ENCODE measurements at regions not wholly inside any gene's neighbourhood (a gene's known extent, or its start where the extent isn't known, plus 50 kb on each side); places are given as distances from the start of the nearest gene placed in this dataset.
A peak's percentile ranks its signal among the peaks of the same experiment; 100 is the strongest.
"Not testable (repeated sequence)": the region's sequence is repeated elsewhere in the genome, so short reads cannot be mapped to it uniquely, and the experiment has no call there.

DNA sequence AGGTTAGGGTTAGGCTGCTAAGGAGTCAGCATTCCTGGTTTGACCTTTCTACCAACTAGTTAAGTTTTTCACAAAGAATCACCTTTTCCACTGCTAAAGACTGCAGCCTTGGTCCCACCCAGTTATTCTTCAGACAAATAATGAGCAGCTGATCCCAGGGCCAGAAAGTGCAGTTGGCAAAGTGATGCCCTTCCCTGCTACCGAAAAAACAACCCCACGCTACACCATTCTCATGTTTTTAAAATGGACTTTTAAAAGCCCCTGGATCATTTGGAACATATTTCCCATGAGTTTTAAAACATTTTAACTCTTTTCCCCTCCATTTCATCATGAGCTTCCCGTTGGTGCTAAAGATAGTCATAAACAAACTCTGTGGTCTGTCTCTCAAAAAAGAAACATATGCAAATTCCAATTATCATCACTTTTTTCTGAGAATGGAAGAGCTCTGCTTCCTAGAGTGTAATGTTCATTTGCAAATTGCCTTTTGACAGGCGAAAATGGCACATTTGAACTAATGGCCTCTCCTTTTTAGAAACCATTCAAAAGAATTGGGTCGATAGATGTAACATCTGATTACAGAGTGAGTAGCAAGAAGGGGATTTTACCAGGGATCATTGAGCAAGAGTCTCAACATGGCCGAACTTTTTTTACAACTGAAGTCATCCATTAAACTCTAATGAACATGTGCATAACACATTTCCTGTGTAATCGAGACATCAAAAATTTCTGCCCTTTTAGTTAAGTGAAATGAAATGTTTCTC is 129.3 kb upstream of the RAP1B start:
- peak; percentile 84 for DNase-seq

- no peak for DNase-seq
Observed at GRCh38 chr12:68482014-68482413, 128.7 kb upstream of the RAP1B start.

DNA sequence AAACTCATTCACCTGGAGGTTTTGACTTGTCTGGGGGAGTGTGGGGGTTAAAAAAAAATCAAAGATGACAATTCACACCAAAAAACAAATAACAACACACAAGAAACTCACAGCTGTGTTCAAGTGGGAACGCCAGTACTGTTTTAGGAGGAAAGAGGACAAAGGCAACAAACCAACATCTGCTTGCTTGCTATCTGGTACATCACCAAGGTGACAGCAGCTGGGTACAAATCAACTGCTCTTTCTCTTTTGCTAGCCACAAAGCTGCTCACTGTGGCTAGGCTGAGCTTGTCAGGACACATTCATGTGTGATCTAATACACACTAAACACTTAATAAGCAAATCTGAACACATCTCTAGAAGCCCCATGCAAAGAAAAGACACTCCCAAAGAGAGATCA is 128.0 kb upstream of the RAP1B start:
- peak; percentile 69 for DNase-seq

DNA sequence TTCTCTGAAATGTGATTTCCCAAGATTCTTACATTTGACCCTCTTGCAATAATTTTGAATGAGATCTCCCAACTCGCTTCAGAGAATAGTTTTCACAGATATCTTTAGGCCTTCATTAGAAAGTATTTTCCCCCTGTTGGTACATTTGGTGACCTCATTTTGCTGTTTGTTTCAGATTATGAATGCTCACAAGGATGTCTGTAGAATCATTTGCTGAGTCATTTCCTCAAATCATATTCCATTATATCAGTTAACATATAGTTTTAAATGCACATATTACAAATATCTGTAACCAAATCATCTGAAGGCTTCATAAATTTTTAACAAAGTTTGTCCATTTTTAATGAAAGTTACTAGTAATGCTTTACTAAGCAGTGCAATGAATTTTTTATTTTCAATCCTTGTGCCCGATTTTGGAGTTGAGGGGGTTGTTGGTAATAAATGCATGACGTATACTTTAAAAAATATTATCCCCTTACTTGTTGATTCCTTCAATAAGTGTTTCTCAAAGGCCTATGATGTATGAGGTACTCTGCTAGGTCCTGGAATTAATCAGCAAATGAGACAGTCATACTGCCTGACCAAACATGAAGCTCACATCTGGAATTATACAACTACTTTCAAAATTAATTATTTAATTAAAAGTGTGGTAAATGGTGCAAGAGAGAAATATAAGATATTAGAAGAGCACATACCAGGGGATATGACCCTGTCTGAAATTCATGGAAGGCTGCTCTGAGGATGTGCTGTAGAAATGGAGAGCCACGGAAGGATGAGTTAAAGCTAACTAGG is 126.9 kb upstream of the RAP1B start:
- DNase-seq = peak; percentile 49

GRCh38 chr12:68484578-68484977 is 126.1 kb upstream of the RAP1B start:
- not testable (repeated sequence) for DNase-seq

GRCh38 chr12:68486449-68486848 is 124.2 kb upstream of the RAP1B start:
- not testable (repeated sequence) for DNase-seq

DNA sequence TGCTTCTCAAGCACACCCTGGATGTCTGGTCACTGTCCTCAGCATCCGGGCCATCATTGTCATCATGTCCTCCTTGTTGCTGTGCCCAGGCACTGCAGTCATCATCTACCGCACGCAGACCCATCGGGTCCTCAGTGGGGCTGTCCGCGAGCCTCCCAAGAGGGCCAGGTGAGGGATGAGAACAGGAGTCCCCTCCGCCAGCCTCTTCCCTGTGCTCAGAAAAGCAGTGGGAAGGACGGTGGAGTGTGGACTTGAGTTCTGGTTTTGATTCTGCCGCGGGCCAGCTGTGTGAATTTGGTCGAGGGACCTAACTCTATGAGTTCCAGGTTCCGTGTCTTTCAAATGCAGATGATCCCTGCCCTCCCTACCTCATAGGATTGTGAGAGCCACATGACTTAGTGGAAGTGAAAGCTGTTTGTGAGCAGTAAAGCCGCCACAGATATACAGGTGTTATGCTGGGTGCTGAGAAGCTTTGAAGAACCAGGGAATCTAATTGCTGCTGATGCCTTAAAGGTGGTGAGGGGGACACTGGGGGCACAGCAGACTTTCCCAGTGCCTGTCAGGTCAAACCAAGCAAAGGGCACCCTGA is 122.9 kb upstream of the RAP1B start:
- no peak for DNase-seq

GRCh38 chr12:68489273-68489672 is 121.4 kb upstream of the RAP1B start:
- no peak for DNase-seq

- DNase-seq = peak; percentile 19
Observed at GRCh38 chr12:68490476-68490875, 120.2 kb upstream of the RAP1B start.

DNA sequence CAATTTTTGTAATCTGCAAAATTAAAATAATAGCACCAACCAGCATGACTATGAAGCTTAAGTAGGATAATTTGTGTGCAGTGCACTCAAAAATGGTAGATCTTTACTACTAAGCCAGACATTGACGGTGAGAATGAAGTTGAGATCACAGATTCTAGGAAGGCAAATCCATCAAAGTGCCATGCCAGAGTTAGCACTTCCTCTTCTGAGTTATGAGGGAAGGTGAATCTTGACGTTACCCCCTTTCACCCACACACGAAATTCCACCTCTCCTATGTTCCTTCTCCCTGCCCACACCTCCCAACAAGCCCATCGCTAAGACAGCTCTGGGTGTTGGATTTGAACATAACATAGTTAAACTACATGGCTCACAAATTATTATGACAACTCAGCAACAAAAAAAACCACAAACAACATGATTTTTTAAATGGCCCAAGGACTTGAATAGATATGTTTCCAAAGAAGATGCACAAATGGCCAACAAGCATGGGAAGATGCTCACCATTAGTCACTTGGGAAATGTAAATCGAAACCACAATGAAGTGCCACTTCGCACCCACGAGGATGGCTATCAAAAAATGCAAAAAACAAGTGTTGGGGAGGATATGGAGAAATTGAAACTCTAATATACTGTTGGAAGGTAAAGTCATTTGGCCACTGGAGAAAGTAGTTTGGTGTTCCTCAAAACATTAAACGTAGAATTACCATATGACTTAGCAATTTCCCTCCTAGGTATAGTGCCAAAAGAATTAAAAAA is 119.3 kb upstream of the RAP1B start:
- peak; percentile 22 for DNase-seq

DNA sequence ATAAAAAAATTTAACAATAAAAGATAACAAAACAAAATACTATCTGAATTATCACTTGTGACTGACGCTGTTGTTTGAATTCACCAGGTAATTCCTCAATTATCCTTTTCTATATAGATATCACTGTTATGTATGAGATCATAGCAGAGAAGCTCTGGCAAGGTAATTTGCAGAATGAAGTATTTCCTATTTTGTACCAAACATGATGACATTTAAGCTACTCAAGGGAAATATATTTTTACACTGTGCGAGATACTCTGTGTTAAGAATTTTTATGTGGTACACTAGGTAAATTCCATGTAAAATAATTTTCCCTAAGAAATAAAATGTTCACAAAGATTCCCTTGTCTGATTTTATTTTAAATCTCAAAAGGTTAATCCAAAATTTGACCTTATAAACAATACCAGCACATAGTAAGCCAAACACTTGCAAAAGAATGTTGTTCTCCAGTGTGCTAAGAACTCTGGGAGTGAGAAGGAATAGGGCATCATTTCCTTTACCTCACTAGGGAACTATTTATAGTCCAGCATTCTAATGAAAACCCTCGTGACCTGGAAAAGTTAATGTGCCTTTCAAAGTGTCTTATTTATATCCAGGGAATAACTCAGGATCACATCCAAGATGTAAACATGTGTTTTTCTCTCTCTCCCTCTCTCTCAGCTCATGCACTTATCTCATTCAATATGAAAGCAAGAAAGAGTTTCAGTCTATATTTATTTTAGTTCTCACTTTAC is 115.2 kb upstream of the RAP1B start:
- no peak for DNase-seq

DNA sequence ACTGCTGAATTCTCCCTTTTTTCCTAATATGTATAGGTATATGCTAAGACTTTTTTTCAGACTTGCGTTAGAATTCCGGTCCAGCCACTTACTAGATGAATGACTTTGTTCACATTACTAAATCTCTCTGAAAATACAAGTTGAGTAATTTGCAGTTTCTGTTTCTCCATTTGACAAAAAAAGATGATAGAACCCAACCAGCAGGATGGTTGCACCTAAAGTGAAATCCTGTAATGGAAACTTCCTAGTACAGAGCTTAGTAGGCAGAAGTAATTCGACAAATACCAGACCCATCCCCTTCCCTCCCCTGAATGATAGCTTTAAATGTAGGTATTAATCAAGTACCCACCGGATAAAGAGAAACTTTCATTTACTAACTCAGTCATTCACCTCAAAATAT is 113.6 kb upstream of the RAP1B start:
- peak; percentile 84 for DNase-seq

DNA sequence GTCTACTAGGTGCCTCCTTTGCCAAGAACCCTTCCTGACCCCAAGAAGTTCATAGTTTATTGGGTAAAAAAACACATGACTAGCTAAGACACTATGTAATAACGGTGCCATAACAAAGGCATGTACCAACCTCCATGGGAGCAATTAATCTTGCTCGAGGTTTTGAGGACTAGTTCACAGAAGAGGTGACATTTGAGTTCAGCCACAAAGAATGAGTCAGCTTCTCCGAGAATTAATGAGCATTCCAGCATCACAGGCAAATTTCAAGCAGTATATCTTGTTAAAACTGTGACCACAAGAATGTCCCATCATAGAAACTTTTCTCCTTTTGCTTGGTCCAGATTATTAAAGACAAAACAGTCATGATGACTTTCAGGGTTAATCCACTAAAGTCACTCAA is 113.0 kb upstream of the RAP1B start:
- DNase-seq = peak; percentile 86

- DNase-seq = no peak
Observed at GRCh38 chr12:68498736-68499135, 112.0 kb upstream of the RAP1B start.

GRCh38 chr12:68499616-68500015 is 111.1 kb upstream of the RAP1B start:
- no peak for DNase-seq

GRCh38 chr12:68501226-68501625 is 109.5 kb upstream of the RAP1B start:
- no peak for DNase-seq

DNA sequence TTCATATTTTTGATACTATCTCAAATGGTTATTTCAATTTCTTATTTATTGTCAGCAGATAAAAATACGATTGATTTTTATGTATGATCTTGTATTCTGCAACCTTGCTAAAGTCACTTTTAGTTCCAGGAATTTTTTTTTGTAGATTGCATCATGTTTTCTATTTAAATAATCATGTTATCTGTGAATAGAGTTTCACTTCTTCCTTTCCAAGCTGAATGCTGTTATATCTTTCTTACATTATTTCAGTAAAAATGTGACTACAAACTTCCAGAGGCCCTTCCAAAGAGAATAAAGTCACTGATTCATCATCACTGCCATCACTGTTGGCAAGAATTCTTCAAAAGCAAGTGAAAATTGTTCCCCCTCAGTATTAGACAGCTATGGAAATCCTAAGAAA is 104.7 kb upstream of the RAP1B start:
- no peak for DNase-seq

GRCh38 chr12:68506619-68507018 is 104.1 kb upstream of the RAP1B start:
- DNase-seq = no peak

GRCh38 chr12:68507657-68508056 is 103.0 kb upstream of the RAP1B start:
- DNase-seq = no peak

- DNase-seq = no peak
Observed at GRCh38 chr12:68508576-68508975, 102.1 kb upstream of the RAP1B start.

DNA sequence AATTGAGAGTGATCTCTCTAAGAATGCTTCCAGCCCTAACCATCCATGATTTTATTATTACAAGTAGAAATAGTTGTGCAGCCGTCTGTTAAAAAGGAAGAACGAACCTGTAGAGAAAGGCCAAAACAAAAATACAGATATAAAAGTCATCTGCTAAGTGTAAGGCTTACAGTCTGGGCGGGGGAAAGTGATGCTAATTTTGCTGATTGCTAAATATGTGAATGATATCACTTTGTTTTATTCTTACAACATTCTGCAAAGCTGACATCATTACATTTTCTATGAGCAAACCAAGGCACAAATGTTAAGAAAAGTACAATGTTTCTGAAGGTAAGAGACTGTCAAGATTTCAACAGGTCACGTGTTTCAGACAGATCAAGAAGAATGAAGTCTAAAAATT is 101.5 kb upstream of the RAP1B start:
- no peak for DNase-seq

DNA sequence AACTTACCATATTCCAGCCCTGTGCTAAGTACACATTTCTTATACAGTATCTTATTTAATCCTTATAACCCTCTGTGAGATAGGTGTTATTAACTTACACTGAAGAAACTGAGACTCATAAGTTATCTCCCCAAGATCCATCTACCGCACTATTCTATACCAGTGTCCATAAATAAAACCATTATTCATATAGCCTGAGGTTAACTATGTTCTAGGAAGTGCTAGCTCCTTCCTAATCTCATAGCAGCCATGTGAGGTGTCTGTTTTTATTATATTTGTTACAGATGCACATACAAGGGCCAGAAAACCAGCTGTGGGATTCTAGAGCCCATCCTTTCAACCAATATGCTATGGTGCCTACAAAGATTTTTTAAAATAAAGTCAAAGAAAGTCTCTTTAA is 100.3 kb upstream of the RAP1B start:
- DNase-seq = no peak

Measured in activated CD4-positive, alpha-beta T cell treated with anti-CD3 and anti-CD28 coated beads, Interleukin-2, Interleukin-6, amounts not matched to agents 100 ng/mL and 50 ng/mL, durations not matched to agents 16 hours and 8 hours (primary cell).